COLO668 (cell line): ENCODE measurements at regions not wholly inside any gene's neighbourhood (a gene's known extent, or its start where the extent isn't known, plus 50 kb on each side); places are given as distances from the start of the nearest gene placed in this dataset.
A peak's percentile ranks its signal among the peaks of the same experiment; 100 is the strongest.
"Not testable (repeated sequence)": the region's sequence is repeated elsewhere in the genome, so short reads cannot be mapped to it uniquely, and the experiment has no call there.

Experiments
- DNase-seq: peaks from one replicate; lab custom pipeline; 2025; ENCODE audit not compliant: unreplicated experiment; lab: John Stamatoyannopoulos, UW

DNA sequence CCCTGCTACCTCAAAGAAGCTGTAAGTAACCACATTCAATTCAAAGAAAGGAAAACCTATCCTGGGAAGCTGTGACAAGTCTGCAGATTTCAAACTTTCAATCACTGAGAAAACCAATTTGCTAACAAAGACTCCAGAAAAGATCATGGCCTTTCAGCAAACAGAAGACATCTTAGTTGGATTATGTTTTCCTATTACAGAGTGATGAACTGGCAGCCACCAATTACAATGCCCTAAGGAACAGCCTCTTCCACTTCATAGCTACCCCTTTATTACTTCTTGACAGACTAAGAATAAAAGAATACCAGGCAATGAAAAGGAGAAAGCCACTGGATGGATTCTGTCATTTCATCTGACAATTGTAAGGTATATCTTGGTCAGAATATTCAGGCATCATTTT, 128.2 kb upstream of the RASEF start:
- DNase-seq = no peak

- DNase-seq = not testable (repeated sequence)
These were observed 126.1 kb upstream of the RASEF start for GRCh38 chr9:83189026-83189425.

DNA sequence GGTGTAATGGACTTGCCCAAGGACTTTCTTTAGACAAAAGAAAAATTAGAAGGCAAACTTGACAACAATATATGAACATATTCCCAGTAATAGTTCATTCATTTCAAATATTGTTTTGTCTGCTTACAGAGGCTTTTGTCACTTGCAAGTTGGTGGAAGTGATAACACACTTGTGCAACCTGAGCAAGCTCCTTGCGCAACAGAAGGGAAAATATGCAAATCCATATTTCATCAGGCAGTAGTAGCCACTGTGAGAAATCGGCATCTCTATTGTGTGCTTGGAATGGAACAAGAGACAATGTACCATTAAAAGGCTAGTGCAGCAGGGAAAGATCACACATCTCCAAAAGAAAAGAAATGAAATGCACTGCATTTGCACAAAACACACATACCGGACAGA, 125.3 kb upstream of the RASEF start:
- DNase-seq = no peak

GRCh38 chr9:83186155-83186737, 123.3 kb upstream of the RASEF start:
- DNase-seq = no peak

DNA sequence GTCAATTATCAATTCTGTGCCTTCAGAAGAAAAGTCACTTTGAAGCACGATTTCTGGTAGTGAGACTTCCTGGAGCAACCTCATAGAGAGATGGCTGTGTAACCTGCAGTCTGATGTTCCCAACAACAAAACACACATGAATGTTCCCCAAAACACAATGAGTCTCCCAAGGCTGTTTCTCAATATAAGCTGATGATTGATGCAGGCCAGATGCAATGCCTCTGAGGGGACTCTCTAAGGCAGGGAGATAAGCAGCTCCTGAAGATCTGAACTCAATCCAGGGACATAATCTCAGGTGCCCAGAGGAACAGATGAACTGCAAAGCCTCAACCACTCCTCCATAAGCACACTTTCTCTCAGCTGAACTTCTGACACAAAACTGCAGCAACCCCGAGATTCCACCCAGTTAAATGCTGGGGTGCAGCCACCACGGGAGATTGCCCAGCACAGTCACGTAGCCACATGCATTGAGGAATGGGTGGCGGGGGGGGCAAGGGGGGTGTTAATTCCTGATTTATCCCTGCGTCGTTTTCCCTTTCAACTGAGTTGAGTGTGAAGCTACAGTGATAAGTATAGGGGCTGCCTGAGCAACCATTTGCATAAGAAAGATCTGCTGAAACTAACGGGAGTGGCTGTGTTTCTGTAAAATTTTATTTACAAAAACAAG, 122.7 kb upstream of the RASEF start:
- DNase-seq = no peak

DNA sequence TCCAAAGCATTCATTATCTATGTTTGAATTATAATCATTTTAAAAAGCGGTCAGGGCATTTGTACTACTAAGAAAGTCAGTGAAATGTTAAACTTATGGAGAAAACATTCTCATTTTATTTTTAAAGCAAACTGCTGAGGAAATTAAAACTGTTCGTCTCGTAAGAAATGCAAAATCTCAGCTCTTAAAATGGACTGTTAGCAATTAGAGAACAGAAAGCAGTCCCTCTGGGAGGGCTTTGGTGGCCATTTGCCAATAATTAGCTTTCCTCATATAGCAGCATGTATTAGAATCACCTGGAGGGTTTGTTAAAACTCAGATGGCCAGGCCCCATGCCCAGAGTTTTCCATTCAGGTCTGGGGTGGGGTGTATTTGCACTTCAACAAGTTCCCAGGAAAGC, 120.7 kb upstream of the RASEF start:
- DNase-seq = no peak

- no peak for DNase-seq
These were observed 119.1 kb upstream of the RASEF start for GRCh38 chr9:83182071-83182470.

DNA sequence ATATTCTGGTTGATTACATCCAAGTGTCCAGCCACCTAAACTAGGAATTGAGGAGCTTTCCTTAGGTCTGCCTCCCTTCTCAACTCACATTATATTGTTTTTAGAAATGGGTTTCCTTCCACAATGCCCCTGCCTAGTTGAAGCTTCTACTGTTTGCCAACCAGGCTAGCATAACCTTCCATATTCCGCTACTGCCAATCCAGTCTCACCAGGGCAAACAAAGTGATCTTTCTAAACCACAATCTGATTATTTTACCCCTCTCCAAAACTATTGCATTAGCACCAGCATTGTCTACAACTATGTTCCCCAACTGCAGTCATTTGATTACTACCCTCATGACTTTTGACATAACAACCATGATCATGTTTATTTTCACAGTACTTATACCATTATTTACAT, 115.8 kb upstream of the RASEF start:
- no peak for DNase-seq

GRCh38 chr9:83177747-83178146, 114.8 kb upstream of the RASEF start:
- DNase-seq = no peak

- no peak for DNase-seq
These were observed 104.2 kb upstream of the RASEF start for GRCh38 chr9:83167126-83167525.

- DNase-seq = peak; percentile 40
These were observed 103.4 kb upstream of the RASEF start for GRCh38 chr9:83166372-83166771.

- DNase-seq = no peak
These were observed 92.8 kb upstream of the RASEF start for GRCh38 chr9:83155733-83156132.

- no peak for DNase-seq
These were observed 91.9 kb upstream of the RASEF start for GRCh38 chr9:83154821-83155220.

DNA sequence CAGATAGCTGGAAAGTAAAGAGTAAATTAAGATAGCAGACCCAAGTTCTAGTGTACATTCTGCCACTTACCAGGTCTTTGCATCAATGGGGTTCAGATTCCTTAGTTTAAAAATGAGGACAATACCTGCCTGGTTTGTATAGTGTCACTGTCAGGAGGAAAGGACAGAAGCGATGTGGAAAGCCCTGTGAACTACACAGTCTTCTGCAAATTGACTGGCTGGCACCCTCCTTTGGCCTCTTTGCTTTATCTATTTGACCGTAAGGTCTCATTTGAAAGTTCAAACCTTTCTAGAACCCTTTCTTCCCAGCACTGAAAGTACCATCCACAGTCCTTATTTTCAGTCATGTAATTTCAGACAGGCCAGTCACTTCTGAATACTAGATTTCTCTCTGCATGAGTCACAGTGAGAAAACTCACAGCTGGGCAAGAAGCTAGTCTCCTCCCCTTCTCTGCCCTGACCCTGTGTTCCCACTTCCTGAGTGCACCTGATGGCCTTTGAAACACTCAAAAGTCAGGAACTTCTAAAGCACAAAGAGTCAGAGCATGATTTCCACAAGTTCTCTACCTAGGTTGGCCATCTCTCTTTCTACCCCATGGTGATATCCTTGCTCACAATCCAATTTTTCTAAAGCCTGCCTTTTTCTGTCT, 91.3 kb upstream of the RASEF start:
- no peak for DNase-seq

GRCh38 chr9:83153030-83153429, 90.1 kb upstream of the RASEF start:
- no peak for DNase-seq

GRCh38 chr9:83151627-83152137, 88.7 kb upstream of the RASEF start:
- DNase-seq = no peak

DNA sequence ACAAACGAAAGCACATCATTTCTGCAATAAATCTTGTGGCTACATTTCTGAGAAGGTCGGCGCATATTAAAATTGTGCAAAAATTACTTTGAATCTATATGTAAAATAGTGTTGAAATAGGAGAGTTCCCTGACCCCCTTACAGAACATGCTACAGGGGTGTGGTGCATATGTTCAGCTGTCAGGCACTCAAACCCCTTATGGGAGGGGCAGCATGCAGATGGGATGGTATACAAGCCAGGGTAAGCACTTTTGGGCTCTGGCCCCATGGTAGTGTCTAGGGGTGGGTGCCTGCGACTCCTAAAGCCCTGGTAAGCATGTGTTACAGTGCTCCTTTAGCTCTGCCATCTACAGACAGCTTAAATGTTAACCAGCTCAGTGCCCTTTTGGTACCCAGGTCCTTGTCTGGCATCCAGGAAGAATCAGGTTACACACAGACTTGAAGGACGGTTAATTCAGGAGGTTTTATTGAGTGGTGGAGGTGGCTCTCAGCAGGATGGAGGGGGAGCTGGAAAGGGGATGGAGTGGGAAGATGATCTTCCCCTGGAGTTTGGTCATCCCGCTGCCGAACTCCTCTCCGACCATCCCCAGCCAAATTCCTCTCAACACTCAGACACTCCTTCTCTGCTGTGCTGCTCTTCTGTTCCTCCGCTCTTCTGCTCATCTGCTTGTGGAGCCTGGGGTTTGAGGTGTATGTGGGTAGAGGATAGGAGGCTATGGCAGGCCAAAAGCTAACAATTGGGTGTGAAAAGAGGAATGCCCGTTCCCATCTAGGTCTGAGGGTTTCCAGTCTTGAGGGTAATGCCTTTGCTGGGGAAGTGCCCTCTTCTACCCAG, 84.6 kb upstream of the RASEF start:
- DNase-seq = no peak

DNA sequence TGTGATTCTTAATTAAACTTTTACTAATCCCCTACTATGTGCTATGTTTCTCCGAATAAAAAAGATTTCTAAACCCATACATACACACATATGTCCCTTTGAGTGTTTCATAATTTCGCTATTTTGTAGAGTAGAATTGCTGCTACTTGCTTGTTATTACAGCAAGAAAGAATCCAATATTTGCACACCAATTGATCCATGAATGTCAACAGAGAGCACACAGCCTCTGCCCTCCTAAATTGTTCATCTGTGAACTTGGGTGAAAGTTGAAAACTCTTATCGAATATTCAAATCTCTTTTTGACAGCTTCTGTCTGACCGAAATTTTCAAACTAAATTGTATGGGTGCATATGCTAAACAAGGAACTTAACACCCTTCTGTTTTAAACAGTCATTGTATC, 83.4 kb upstream of the RASEF start:
- no peak for DNase-seq

GRCh38 chr9:83144492-83144891, 81.5 kb upstream of the RASEF start:
- DNase-seq = no peak

GRCh38 chr9:83142389-83142788, 79.4 kb upstream of the RASEF start:
- no peak for DNase-seq

GRCh38 chr9:83141887-83142286, 78.9 kb upstream of the RASEF start:
- DNase-seq = no peak

- DNase-seq = no peak
These were observed 77.1 kb upstream of the RASEF start for GRCh38 chr9:83140061-83140460.
